ENCODE measurements at regions not wholly inside any gene's neighbourhood (a gene's known extent, or its start where the extent isn't known, plus 50 kb on each side); places are given as distances from the start of the nearest gene placed in this dataset.

- H2AFZ ChIP-seq (ENCODE audit: low read depth, low read length): no peak overlapping the region
Measured at GRCh38 chr13:32938907-32939306, 77.3 kb upstream of the KL start.

GRCh38 chr13:32940601-32941000 lies 75.6 kb upstream of the KL start:
- Histone ChIP-seq H3K36me3 (replicated peaks; ENCODE audit: low read depth, low read length) (no peaks in the 10 kb centered on the region), H4K20me1 (ENCODE audit: insufficient read depth, low read length) (no peaks in the 10 kb centered on the region), H3K9ac (ENCODE audit: low read length) (no peak overlapping the region), H3K27me3 (ENCODE audit: low read depth, low read length) (no peaks in the 10 kb centered on the region), H3K9me3 (ENCODE audit: insufficient read depth, low read length) (no peaks in the 10 kb centered on the region), H3K4me2 (ENCODE audit: low read length) (no peak overlapping the region), H3K4me1 (ENCODE audit: low read length) (no peaks in the 10 kb centered on the region), H3K27ac (ENCODE audit: low read length) (no peak overlapping the region), H2AFZ (ENCODE audit: low read depth, low read length) (no peak overlapping the region), H3K4me3 (ENCODE audit: low read length) (no peak overlapping the region), H3K79me2 (ENCODE audit: low read length) (no peaks in the 10 kb centered on the region)
- TF ChIP-seq EZH2phosphoT487 (IDR thresholded peaks at IDR 0.05; ENCODE audit: low read depth): no peak
- TF ChIP-seq, protein P1, sequence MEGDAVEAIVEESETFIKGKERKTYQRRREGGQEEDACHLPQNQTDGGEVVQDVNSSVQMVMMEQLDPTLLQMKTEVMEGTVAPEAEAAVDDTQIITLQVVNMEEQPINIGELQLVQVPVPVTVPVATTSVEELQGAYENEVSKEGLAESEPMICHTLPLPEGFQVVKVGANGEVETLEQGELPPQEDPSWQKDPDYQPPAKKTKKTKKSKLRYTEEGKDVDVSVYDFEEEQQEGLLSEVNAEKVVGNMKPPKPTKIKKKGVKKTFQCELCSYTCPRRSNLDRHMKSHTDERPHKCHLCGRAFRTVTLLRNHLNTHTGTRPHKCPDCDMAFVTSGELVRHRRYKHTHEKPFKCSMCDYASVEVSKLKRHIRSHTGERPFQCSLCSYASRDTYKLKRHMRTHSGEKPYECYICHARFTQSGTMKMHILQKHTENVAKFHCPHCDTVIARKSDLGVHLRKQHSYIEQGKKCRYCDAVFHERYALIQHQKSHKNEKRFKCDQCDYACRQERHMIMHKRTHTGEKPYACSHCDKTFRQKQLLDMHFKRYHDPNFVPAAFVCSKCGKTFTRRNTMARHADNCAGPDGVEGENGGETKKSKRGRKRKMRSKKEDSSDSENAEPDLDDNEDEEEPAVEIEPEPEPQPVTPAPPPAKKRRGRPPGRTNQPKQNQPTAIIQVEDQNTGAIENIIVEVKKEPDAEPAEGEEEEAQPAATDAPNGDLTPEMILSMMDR (IDR thresholded peaks at IDR 0.05; ENCODE audit: low read depth, low read length): no peak

More at GRCh38 chr13:32938907-32939306, 77.3 kb upstream of the KL start:
- Histone ChIP-seq H3K4me3 (ENCODE audit: low read length) (no peak overlapping the region), H3K4me1 (ENCODE audit: low read length) (no peaks in the 10 kb centered on the region), H3K9me3 (ENCODE audit: insufficient read depth, low read length) (no peaks in the 10 kb centered on the region), H3K27ac (ENCODE audit: low read length) (no peak overlapping the region), H3K79me2 (ENCODE audit: low read length) (no peaks in the 10 kb centered on the region), H3K9ac (ENCODE audit: low read length) (no peak overlapping the region), H3K36me3 (replicated peaks; ENCODE audit: low read depth, low read length) (no peaks in the 10 kb centered on the region), H3K27me3 (ENCODE audit: low read depth, low read length) (no peaks in the 10 kb centered on the region), H4K20me1 (ENCODE audit: insufficient read depth, low read length) (no peaks in the 10 kb centered on the region), H3K4me2 (ENCODE audit: low read length) (no peak overlapping the region)
- TF ChIP-seq EZH2phosphoT487 (IDR thresholded peaks at IDR 0.05; ENCODE audit: low read depth): no peak
- TF ChIP-seq, protein P1 (IDR thresholded peaks at IDR 0.05; ENCODE audit: low read depth, low read length): no peak

DNA sequence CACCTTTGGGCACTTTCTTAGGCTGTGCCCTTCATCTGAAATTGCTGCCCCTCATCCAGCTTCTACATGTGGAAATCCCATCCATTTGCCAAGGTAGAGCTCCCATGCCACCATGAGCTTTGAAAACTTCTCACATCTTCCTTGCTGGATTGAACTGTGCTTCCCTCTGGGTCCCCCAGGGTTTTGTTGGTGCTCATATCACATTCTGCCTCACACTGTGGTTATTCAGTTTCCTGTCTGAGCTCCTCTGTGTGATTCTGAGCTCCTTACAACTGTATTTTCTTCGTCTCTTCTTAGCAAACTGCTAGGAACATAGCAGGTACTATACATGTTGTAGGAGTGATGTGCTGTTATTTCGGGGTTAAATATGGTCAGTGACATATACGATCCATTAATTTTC lies 74.9 kb upstream of the KL start:
- Histone ChIP-seq H3K36me3 (replicated peaks; ENCODE audit: low read depth, low read length) (no peaks in the 10 kb centered on the region), H3K79me2 (ENCODE audit: low read length) (no peaks in the 10 kb centered on the region), H3K27ac (ENCODE audit: low read length) (no peak overlapping the region), H2AFZ (ENCODE audit: low read depth, low read length) (no peak overlapping the region), H3K4me1 (ENCODE audit: low read length) (no peaks in the 10 kb centered on the region), H3K9ac (ENCODE audit: low read length) (no peak overlapping the region), H3K9me3 (ENCODE audit: insufficient read depth, low read length) (no peaks in the 10 kb centered on the region), H3K4me3 (ENCODE audit: low read length) (no peak overlapping the region), H3K27me3 (ENCODE audit: low read depth, low read length) (no peaks in the 10 kb centered on the region), H4K20me1 (ENCODE audit: insufficient read depth, low read length) (no peaks in the 10 kb centered on the region), H3K4me2 (ENCODE audit: low read length) (no peak overlapping the region)
- TF ChIP-seq EZH2phosphoT487 (IDR thresholded peaks at IDR 0.05; ENCODE audit: low read depth): no peak
- TF ChIP-seq, protein P1 (IDR thresholded peaks at IDR 0.05; ENCODE audit: low read depth, low read length): no peak

DNA sequence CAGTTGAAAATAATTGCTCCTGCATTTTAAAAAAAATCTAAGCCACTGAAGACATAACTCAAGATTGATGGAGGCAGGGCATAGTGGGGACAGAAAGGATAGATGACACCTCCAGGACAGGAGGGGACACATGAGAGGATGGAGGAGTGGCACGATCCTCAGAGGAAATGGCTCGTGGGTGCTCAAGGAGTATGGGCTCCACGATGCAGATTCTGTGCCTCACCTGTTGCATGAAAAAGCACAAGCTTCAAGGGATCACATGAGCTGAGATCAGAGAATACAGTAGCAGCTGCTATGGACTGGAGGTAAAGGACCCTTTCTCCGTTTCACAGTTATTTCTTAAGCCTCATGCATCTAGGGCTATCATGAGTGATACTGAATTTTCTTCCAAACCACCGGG lies 69.7 kb upstream of the KL start:
- H3K4me2 ChIP-seq (ENCODE audit: low read length): no peak overlapping the region
- no peaks in the 10 kb centered on the region for H3K36me3 ChIP-seq (replicated peaks; ENCODE audit: low read depth, low read length)
- TF ChIP-seq EZH2phosphoT487 (IDR thresholded peaks at IDR 0.05; ENCODE audit: low read depth): no peak
- TF ChIP-seq, protein P1 (IDR thresholded peaks at IDR 0.05; ENCODE audit: low read depth, low read length): no peak
- H3K4me1 ChIP-seq (ENCODE audit: low read length): 0 out of 2 replicates have a peak, but pooled peaks cover 3% of the 10 kb centered on the region
- H3K27me3 ChIP-seq (ENCODE audit: low read depth, low read length): no peaks in the 10 kb centered on the region
- H3K79me2 ChIP-seq (ENCODE audit: low read length): no peaks in the 10 kb centered on the region
- H3K27ac ChIP-seq (ENCODE audit: low read length): no peak overlapping the region
- no peak overlapping the region for H2AFZ ChIP-seq (ENCODE audit: low read depth, low read length)
- H4K20me1 ChIP-seq (ENCODE audit: insufficient read depth, low read length): no peaks in the 10 kb centered on the region
- no peak overlapping the region for H3K9ac ChIP-seq (ENCODE audit: low read length)
- no peak overlapping the region for H3K4me3 ChIP-seq (ENCODE audit: low read length)
- no peaks in the 10 kb centered on the region for H3K9me3 ChIP-seq (ENCODE audit: insufficient read depth, low read length)
